ENCODE measurements at regions not wholly inside any gene's neighbourhood (a gene's known extent, or its start where the extent isn't known, plus 50 kb on each side); places are given as distances from the start of the nearest gene placed in this dataset.

DNA sequence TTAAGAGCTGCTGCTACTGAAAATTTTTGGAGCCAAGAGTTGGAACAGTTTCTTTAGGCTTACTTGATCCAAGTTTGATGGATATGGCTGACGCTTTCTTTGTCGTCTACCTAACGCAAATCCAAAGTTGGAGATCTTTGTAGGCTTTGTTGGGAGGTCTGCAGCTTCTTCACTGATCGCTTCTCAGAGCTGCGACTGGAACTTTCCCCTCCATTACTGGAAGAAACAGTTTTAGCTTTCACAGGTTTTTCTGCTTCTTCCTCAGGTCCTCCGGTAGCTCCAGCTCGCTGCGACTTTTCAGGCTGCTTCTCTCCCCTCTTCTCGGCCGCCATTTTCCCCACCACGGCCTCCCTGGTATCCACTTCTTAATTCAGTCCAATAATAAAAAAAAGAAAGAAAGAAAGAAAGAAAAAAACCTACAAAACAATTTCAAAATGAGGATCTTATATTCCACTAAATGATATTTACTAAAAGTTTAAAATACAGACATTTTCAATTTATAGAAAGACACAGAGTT lies 178.1 kb upstream of the HMGA2 start:
- Histone ChIP-seq H3K27me3 (ENCODE audit: low read depth) (peaks cover 25% of the 10 kb centered on the region), H3K36me3 (no peaks in the 10 kb centered on the region), H3K4me3 (no peak overlapping the region), H3K27ac (replicated peaks) (no peak overlapping the region), H3K9me3 (replicated peaks) (no peaks in the 10 kb centered on the region), H3K4me1 (no peaks in the 10 kb centered on the region)
- TF ChIP-seq, protein P1, sequence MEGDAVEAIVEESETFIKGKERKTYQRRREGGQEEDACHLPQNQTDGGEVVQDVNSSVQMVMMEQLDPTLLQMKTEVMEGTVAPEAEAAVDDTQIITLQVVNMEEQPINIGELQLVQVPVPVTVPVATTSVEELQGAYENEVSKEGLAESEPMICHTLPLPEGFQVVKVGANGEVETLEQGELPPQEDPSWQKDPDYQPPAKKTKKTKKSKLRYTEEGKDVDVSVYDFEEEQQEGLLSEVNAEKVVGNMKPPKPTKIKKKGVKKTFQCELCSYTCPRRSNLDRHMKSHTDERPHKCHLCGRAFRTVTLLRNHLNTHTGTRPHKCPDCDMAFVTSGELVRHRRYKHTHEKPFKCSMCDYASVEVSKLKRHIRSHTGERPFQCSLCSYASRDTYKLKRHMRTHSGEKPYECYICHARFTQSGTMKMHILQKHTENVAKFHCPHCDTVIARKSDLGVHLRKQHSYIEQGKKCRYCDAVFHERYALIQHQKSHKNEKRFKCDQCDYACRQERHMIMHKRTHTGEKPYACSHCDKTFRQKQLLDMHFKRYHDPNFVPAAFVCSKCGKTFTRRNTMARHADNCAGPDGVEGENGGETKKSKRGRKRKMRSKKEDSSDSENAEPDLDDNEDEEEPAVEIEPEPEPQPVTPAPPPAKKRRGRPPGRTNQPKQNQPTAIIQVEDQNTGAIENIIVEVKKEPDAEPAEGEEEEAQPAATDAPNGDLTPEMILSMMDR (IDR thresholded peaks at IDR 0.05; ENCODE audit: borderline replicate concordance) = no peak
- DNase-seq = no peak
- intact Hi-C loops (cut with micrococcal nuclease) = no loop called here

DNA sequence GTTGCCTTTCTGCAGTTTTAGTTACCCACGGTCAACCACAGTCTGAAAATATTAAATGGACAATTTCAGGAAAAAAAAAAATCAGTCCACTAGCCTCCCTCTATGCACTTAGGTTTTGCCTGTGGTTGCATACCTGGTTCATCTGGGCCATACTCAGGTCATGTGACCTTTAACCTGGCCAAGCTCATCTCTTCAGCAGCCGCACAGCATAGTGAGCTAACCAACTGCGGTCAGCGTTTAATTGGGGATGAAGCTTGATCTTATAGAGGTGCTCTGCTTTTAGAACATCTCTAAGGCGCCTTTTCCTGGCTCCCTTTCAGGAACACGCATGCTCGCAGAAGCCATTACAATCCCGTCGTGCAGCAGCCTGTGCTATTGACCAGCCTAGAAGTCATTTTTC lies 177.2 kb upstream of the HMGA2 start:
- peaks cover 21% of the 10 kb centered on the region for H3K27me3 ChIP-seq (ENCODE audit: low read depth)

DNA sequence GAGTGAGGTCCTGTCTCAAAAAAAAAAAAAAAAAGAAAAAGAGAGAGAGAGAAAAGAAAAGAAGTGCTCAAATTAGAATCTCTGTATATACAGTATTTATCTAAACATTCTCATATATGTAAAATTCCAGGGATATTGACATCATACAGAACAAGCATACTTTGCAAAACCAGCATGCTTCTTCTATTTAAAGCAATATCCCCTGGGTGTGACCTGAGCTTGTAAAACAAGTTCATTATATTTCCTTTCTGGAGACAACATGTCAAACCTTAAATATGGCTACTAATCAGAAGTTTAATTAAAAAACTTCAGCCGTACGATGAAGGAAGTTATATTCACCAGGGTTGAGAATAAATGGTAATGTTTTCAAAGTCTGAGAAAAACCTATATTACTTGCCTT lies 175.8 kb upstream of the HMGA2 start:
- Histone ChIP-seq H3K27ac (replicated peaks) (no peak overlapping the region), H3K36me3 (no peaks in the 10 kb centered on the region), H3K4me1 (no peaks in the 10 kb centered on the region), H3K27me3 (ENCODE audit: low read depth) (peaks cover 14% of the 10 kb centered on the region), H3K9me3 (replicated peaks) (no peaks in the 10 kb centered on the region), H3K4me3 (no peak overlapping the region)
- no peak for DNase-seq
- TF ChIP-seq, protein P1 (IDR thresholded peaks at IDR 0.05; ENCODE audit: borderline replicate concordance) = no peak
- intact Hi-C loops (cut with micrococcal nuclease) = no loop called here

More for the DNA sequence above, 177.2 kb upstream of the HMGA2 start:
- Histone ChIP-seq H3K27ac (replicated peaks) (no peak overlapping the region), H3K4me3 (no peak overlapping the region), H3K36me3 (no peaks in the 10 kb centered on the region), H3K9me3 (replicated peaks) (no peaks in the 10 kb centered on the region), H3K4me1 (no peaks in the 10 kb centered on the region)
- TF ChIP-seq, protein P1 (IDR thresholded peaks at IDR 0.05; ENCODE audit: borderline replicate concordance) = no peak
- DNase-seq = no peak
- intact Hi-C loops (cut with micrococcal nuclease) = no loop called here

DNA sequence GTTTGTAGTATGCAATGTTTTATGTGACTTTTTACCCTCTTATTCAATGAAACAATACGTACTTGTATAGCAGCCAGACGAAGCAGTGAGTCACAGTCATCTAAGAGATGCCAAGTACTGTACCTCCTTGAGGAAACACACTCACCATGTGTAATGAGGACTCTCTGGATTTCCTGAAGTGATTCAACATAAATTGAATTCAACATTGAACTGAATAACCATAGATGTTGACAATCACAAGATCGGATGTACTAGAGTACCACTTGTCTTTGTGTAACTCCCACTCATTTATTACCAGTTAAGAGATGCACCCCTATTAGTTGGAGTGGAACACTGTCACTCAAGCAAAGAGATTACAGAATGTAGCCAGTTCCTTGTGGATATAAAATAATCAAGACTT lies 175.2 kb upstream of the HMGA2 start:
- Histone ChIP-seq H3K27ac (replicated peaks) (no peak overlapping the region), H3K4me3 (no peak overlapping the region), H3K27me3 (ENCODE audit: low read depth) (peaks cover 9% of the 10 kb centered on the region), H3K4me1 (no peaks in the 10 kb centered on the region), H3K9me3 (replicated peaks) (no peaks in the 10 kb centered on the region), H3K36me3 (no peaks in the 10 kb centered on the region)
- TF ChIP-seq, protein P1 (IDR thresholded peaks at IDR 0.05; ENCODE audit: borderline replicate concordance) = no peak
- no peak for DNase-seq
- intact Hi-C loops (cut with micrococcal nuclease) = no loop called here

DNA sequence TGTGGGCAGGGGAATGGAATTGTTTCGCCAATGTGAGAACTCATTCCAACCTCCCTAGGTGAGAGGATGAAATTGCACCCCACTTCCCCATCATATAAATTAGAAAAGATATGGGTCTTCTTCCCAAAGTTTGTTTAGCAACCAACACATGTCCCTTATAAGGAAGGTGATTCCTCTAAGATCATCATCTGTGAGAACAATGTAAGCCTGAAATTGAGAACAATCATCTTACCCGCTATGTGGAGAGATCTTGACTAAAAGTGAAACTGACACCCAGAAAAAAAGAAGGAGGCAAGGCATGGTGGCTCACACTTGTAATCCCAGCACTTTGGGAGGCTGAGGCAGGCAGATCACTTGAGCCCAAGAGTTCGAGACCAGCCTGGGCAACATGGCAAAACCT lies 173.2 kb upstream of the HMGA2 start:
- Histone ChIP-seq H3K36me3 (no peaks in the 10 kb centered on the region), H3K4me3 (no peak overlapping the region), H3K4me1 (no peaks in the 10 kb centered on the region), H3K27ac (replicated peaks) (no peak overlapping the region), H3K9me3 (replicated peaks) (no peaks in the 10 kb centered on the region), H3K27me3 (ENCODE audit: low read depth) (peaks cover 9% of the 10 kb centered on the region)
- intact Hi-C loops (cut with micrococcal nuclease) = no loop called here
- TF ChIP-seq, protein P1 (IDR thresholded peaks at IDR 0.05; ENCODE audit: borderline replicate concordance) = no peak
- no peak for DNase-seq

All from left ventricle myocardium inferior (tissue), 1 donor.